RWPE1 (cell line): ENCODE measurements at regions not wholly inside any gene's neighbourhood (a gene's known extent, or its start where the extent isn't known, plus 50 kb on each side); places are given as distances from the start of the nearest gene placed in this dataset.
"Not testable (repeated sequence)": the region's sequence is repeated elsewhere in the genome, so short reads cannot be mapped to it uniquely, and the experiment has no call there.

Experiments
- CTCF ChIA-PET: fragments of 350-600 bp; sonication (Branson Sonifier 250); formaldehyde crosslinking; extraction: SDS; loops from one replicate; lab custom pipeline; 2021; lab: Yijun Ruan, JAX
- POLR2A ChIA-PET: fragments of 400-600 bp; formaldehyde crosslinking; extraction: SDS; loops from one replicate; lab custom pipeline; 2020; ENCODE audit warnings: antibody characterized with exemption; ENCODE audit not compliant: low non-redundant PET; lab: Yijun Ruan, JAX
- DNase-seq: peaks from one replicate; pipeline ENCODE4 v3.0.0; 2012; ENCODE audit warnings: low spot score
- H3K27ac ChIP-seq: fragments of 450-650 bp; 2 replicates; pipeline ENCODE4 v1.5.1; 2017
- CTCF ChIP-seq: fragments of 450-650 bp; conservative IDR thresholded peaks from 2 replicates; pipeline ENCODE4 v1.5.1; 2017; ENCODE audit warnings: low read depth, mild to moderate bottlenecking

GRCh38 chr2:139685090-139685983 lies 905.1 kb upstream of the NXPH2 start:
- no peak for TF ChIP-seq CTCF
- POLR2A ChIA-PET = no interaction called here
- no peak overlapping the region for H3K27ac ChIP-seq
- CTCF ChIA-PET = interaction anchor here (0.7 kb wide), 1 partner anchor 191 kb away, joined by 4 read pairs; no protein-coding TSS in a partner anchor
- DNase-seq = no peak

DNA sequence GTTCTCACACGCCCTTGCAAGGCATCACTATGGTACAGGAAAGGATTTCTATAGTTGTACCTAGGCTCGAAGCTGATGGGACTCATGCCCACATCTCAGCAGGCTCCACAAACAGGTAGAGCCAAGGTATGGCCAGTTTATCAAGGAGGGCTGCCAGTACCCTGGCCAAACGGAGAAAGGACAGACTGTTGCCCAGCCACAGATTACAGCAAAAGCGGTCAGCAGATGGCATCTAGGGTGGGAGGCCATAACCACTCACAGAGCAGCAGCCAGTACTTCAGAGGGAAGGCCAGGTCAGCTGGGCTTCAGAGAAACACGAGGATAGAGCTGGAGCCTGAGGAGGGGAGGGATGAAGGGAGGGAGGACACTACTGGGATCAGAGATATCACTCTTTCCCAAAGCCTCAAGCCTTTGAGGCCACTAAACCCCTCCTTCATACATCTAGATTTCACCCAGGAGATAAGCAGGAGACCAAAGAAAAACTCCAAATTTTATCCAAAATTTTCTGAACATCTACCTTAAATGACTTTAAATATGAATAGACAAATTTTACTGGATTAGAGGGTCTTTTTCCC lies 904.2 kb upstream of the NXPH2 start:
- H3K27ac ChIP-seq = no peak overlapping the region
- no peak for TF ChIP-seq CTCF
- ChIA-PET CTCF (interaction anchor here (0.6 kb wide), 1 partner anchor 98 kb away, joined by 3 read pairs; no protein-coding TSS in a partner anchor), POLR2A (no interaction called here)
- no peak for DNase-seq

DNA sequence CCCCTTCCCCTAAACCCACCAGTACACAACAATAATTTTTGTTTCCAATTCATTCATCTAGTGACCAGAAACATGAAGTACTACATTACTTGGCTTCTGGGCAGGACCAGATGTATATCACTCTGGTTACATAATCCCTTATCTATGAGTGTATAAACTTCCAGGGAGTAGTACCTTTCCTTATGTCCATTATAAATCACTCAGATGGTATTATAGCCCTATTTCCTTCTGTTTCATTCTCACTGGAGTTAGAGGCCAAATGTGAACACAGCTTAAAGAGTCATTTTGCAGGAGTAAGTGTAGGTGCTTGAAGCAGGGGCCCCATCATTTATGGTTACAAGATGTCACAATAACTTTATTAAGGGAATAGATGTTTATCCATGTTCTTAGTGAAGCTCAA lies 894.4 kb upstream of the NXPH2 start:
- ChIA-PET POLR2A (no interaction called here), CTCF (no interaction called here)
- TF ChIP-seq CTCF = no peak
- H3K27ac ChIP-seq = no peak overlapping the region
- no peak for DNase-seq

DNA sequence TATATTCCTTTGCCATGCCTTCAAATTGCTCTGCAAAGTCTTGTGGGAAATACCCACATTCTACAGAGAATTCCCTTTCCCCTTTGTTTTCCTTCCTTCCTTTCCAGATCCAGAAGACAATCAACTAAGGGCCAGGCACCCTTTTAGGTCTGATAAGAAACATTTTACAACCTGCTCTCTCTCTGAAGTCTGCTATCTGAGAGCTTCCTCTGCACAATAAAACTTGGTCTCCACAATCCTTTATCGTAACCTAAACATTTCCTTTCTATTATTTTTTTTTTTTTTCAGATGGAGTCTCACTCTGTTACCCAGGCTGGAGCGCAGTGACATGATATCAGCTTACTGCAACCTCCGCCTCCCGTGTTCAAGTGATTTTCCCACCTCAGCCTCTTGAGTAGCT lies 893.3 kb upstream of the NXPH2 start:
- H3K27ac ChIP-seq, CTCF ChIA-PET, POLR2A ChIA-PET, DNase-seq: not testable (repeated sequence)

- no peak for TF ChIP-seq CTCF
- ChIA-PET CTCF (interaction anchor here (0.5 kb wide), 1 partner anchor 980 kb away, joined by 4 read pairs; no protein-coding TSS in a partner anchor), POLR2A (no interaction called here)
- no peak overlapping the region for H3K27ac ChIP-seq
- DNase-seq = no peak
These were observed 889.5 kb upstream of the NXPH2 start for GRCh38 chr2:139669675-139670074.

DNA sequence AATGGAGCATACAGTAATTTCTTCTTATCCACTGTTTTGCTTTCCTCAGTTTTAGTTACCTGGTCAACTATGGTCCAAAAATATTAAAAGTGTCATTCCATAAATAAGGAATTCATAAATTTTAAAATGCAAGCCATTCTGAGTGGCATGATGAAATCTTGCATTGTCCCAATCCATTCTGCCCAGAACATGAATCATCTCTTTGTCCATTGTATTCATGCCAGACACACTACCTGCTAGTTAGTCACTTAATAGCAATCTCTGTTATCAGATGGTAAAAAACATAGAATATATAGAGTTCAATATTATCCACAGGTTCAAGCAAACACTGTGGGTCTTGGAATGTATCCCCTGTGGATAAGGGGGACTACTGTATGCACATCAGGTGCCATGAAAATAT lies 872.2 kb upstream of the NXPH2 start:
- POLR2A ChIA-PET = no interaction called here
- CTCF ChIA-PET = no interaction called here
- no peak for TF ChIP-seq CTCF
- no peak overlapping the region for H3K27ac ChIP-seq
- no peak for DNase-seq

- CTCF ChIA-PET = no interaction called here
- no peak overlapping the region for H3K27ac ChIP-seq
- TF ChIP-seq CTCF = no peak
- no peak for DNase-seq
- POLR2A ChIA-PET = no interaction called here
These were observed 865.4 kb upstream of the NXPH2 start for GRCh38 chr2:139645617-139646016.
